Brain microvascular endothelial cell (primary cell): ENCODE measurements at regions not wholly inside any gene's neighbourhood (a gene's known extent, or its start where the extent isn't known, plus 50 kb on each side); places are given as distances from the start of the nearest gene placed in this dataset.

ENCODE experiments used
- DNase-seq: peaks from one replicate; pipeline ENCODE4 v3.0.0-alpha.2; 2020
- H3K27ac ChIP-seq: fragments of 250-450 bp; sonication (Bioruptor Pico); 2 replicates; pipeline ENCODE4 v1.5.1; 2020; ENCODE audit warnings: mild to moderate bottlenecking, moderate library complexity
- H3K27me3 ChIP-seq: fragments of 250-450 bp; sonication (Bioruptor Pico); replicated peaks from 2 replicates; pipeline ENCODE4 v1.5.1; 2020; ENCODE audit warnings: mild to moderate bottlenecking
- H3K36me3 ChIP-seq: fragments of 250-450 bp; sonication (Bioruptor Pico); replicated peaks from 2 replicates; pipeline ENCODE4 v1.5.1; 2020; ENCODE audit warnings: mild to moderate bottlenecking
- H3K4me3 ChIP-seq: 2 replicates; pipeline ENCODE4 v1.5.1; 2011; ENCODE audit warnings: low read depth, mild to moderate bottlenecking, control low read depth, low read length, moderate library complexity
- CTCF ChIP-seq: IDR thresholded peaks from 2 replicates; pipeline ENCODE4 v1.5.1; 2011; ENCODE audit warnings: low read depth, mild to moderate bottlenecking, moderate library complexity, low read length, control low read depth, inconsistent platforms; ENCODE audit errors: missing control alignments
- in situ Hi-C: cut with HindIII; loops from 2 replicates; pipeline ENCODE4 v1.10.0; 2017; ENCODE audit warnings: low sequenced_read_pairs, low pct_ligation_motif_present

- H3K36me3 ChIP-seq = no peaks in the 10 kb centered on the region
- no peak overlapping the region for H3K27ac ChIP-seq
- no peak overlapping the region for H3K4me3 ChIP-seq
- DNase-seq = no peak
- no peaks in the 10 kb centered on the region for H3K27me3 ChIP-seq
- no peak for TF ChIP-seq CTCF
- in situ Hi-C loops = no loop called here
Observed at GRCh38 chr20:58097943-58098342, 130.5 kb downstream of the ANKRD60 start.

GRCh38 chr20:58097429-58097828 is 131.0 kb downstream of the ANKRD60 start:
- TF ChIP-seq CTCF = no peak
- H3K4me3 ChIP-seq = no peak overlapping the region
- no peak overlapping the region for H3K27ac ChIP-seq
- in situ Hi-C loops = no loop called here
- no peak for DNase-seq
- H3K36me3 ChIP-seq = no peaks in the 10 kb centered on the region
- H3K27me3 ChIP-seq = no peaks in the 10 kb centered on the region

GRCh38 chr20:58096880-58097423 is 131.5 kb downstream of the ANKRD60 start:
- H3K27ac ChIP-seq = no peak overlapping the region
- no peaks in the 10 kb centered on the region for H3K27me3 ChIP-seq
- TF ChIP-seq CTCF = no peak
- no peaks in the 10 kb centered on the region for H3K36me3 ChIP-seq
- in situ Hi-C loops = no loop called here
- DNase-seq = no peak
- no peak overlapping the region for H3K4me3 ChIP-seq

- TF ChIP-seq CTCF = no peak
- in situ Hi-C loops = no loop called here
- Histone ChIP-seq H3K36me3 (no peaks in the 10 kb centered on the region), H3K27me3 (no peaks in the 10 kb centered on the region), H3K4me3 (no peak overlapping the region), H3K27ac (no peak overlapping the region)
- DNase-seq = no peak
Observed at GRCh38 chr20:58094698-58095097, 133.8 kb downstream of the ANKRD60 start.

- no peak for DNase-seq
- no peak for TF ChIP-seq CTCF
- in situ Hi-C loops = no loop called here
- Histone ChIP-seq H3K36me3 (no peaks in the 10 kb centered on the region), H3K4me3 (no peak overlapping the region), H3K27ac (no peak overlapping the region), H3K27me3 (no peaks in the 10 kb centered on the region)
Observed at GRCh38 chr20:58094160-58094559, 134.3 kb downstream of the ANKRD60 start.

GRCh38 chr20:58092871-58093270 is 135.6 kb downstream of the ANKRD60 start:
- no peak for DNase-seq
- H3K27ac ChIP-seq = no peak overlapping the region
- H3K36me3 ChIP-seq = no peaks in the 10 kb centered on the region
- in situ Hi-C loops = no loop called here
- H3K4me3 ChIP-seq = no peak overlapping the region
- H3K27me3 ChIP-seq = no peaks in the 10 kb centered on the region
- no peak for TF ChIP-seq CTCF
